Fibroblast of the aortic adventitia (primary cell): ENCODE measurements at regions not wholly inside any gene's neighbourhood (a gene's known extent, or its start where the extent isn't known, plus 50 kb on each side); places are given as distances from the start of the nearest gene placed in this dataset.
"Not testable (repeated sequence)": the region's sequence is repeated elsewhere in the genome, so short reads cannot be mapped to it uniquely, and the experiment has no call there.

Experiments used
- DNase-seq: peaks from one replicate; pipeline ENCODE4 v3.0.0-alpha.2; 2010; ENCODE audit warnings: low read depth
- H3K4me3 ChIP-seq: 2 replicates; pipeline ENCODE4 v1.5.1; 2011; ENCODE audit warnings: low read depth, mild to moderate bottlenecking, control low read depth, low read length, moderate library complexity
- CTCF ChIP-seq: IDR thresholded peaks from 2 replicates; pipeline ENCODE4 v1.5.1; 2011; ENCODE audit warnings: mild to moderate bottlenecking, low read length, control low read depth, inconsistent platforms; ENCODE audit not compliant: insufficient read depth

- TF ChIP-seq CTCF = no peak
- H3K4me3 ChIP-seq = no peak overlapping the region
- DNase-seq = no peak
Measured at GRCh38 chr3:26118165-26118564, 328.3 kb downstream of the OXSM start.

- no peak overlapping the region for H3K4me3 ChIP-seq
- DNase-seq = no peak
- no peak for TF ChIP-seq CTCF
Measured at GRCh38 chr3:26132942-26133341, 343.1 kb downstream of the OXSM start.

- no peak for DNase-seq
- TF ChIP-seq CTCF = no peak
- H3K4me3 ChIP-seq = no peak overlapping the region
Measured at GRCh38 chr3:26141296-26141695, 351.4 kb downstream of the OXSM start.

- no peak for DNase-seq
- TF ChIP-seq CTCF = no peak
- H3K4me3 ChIP-seq = no peak overlapping the region
Measured at GRCh38 chr3:26145769-26146168, 355.9 kb downstream of the OXSM start.

- not testable (repeated sequence) for DNase-seq, H3K4me3 ChIP-seq
Measured at GRCh38 chr3:26157428-26157827, 367.5 kb downstream of the OXSM start.

GRCh38 chr3:26171006-26171405 is 381.1 kb downstream of the OXSM start:
- DNase-seq = no peak
- no peak for TF ChIP-seq CTCF

GRCh38 chr3:26191556-26191955 is 401.7 kb downstream of the OXSM start:
- TF ChIP-seq CTCF = no peak
- H3K4me3 ChIP-seq = no peak overlapping the region
- no peak for DNase-seq

More at GRCh38 chr3:26171006-26171405, 381.1 kb downstream of the OXSM start:
- no peak overlapping the region for H3K4me3 ChIP-seq

GRCh38 chr3:26193558-26193957 is 403.7 kb downstream of the OXSM start:
- no peak for TF ChIP-seq CTCF
- no peak for DNase-seq
- H3K4me3 ChIP-seq = no peak overlapping the region
